OCI-LY3 (cell line): ENCODE measurements at regions not wholly inside any gene's neighbourhood (a gene's known extent, or its start where the extent isn't known, plus 50 kb on each side); places are given as distances from the start of the nearest gene placed in this dataset.

ENCODE experiments used
- CTCF ChIP-seq: fragments of 200-600, 300-600 bp; sonication (generic); IDR thresholded peaks from 2 replicates; pipeline ENCODE4 v1.5.1; 2014; ENCODE audit warnings: antibody characterized with exemption, low read length, low read depth
- EZH2phosphoT487 ChIP-seq: fragments of 200-600 bp; shearing (Covaris generic); IDR thresholded peaks from 2 replicates; pipeline ENCODE4 v1.6.1; 2018; ENCODE audit warnings: antibody characterized with exemption, mixed run types, low read depth

DNA sequence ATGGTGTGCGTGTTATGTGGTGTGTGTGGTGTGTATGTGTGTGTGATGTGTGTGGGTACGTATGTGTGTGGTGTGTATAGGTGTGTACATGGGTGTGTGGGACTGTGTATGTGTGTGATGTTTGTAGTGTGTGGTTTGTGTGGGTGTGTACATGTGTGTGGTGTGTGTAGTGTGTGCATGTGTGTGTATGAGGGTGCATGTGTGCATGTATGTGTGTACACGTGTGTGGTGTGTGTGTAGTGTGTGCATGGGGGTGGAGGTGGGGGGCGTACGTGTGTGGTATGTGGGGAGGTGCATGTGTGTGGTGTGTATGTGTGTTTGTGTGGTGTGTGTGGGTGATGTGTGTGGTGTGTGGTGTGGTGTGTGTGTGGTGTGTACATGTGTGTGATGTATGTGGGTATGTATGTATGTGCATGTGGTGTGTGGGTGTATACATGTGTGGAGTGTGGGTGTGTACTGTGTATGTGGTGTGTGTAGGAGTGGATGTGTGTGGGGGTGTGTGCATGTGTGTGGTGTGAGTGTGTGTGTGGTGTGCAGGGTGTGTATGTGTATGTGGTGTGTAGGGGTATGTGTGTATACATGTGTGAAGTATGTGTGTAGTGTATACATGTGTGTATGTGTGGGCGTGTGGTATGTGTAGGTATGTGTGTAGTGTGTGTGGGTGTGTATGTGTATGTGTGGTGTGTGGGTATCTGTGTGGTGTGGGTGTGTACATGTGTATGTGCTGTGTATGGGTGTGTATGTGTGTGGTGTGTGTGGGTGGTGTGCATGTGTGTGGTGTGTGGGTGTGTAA, 119.8 kb upstream of the GSC start:
- no peak for TF ChIP-seq EZH2phosphoT487
- no peak for TF ChIP-seq CTCF
